Adrenal gland (tissue), 9 donors: ENCODE measurements at regions not wholly inside any gene's neighbourhood (a gene's known extent, or its start where the extent isn't known, plus 50 kb on each side); places are given as distances from the start of the nearest gene placed in this dataset.

Source experiments
- DNase-seq, 7 donors: peaks; one replicate each; pipeline ENCODE4 v3.0.0-alpha.2; 2019 to 2020
- H3K27ac ChIP-seq, 5 donors: fragments of 200-600 bp; sonication (generic) in 4 of 5; 1 replicate in 3 of 5; 2 replicates in 2 of 5; pipeline versions ENCODE4 v1.5.1 to v1.8.0; 2016 to 2020; ENCODE audit warnings: mild to moderate bottlenecking in 1 of 5
- H3K27me3 ChIP-seq: fragments of 200-600 bp; 2 replicates; pipeline ENCODE4 v1.8.0; 2021
- H3K36me3 ChIP-seq, 2 donors: fragments of 200-600 bp; replicated peaks in 1 of 2; 1 replicate in 1 of 2; 2 replicates in 1 of 2; pipeline versions ENCODE4 v1.5.1 to v1.8.0; 2018 to 2022
- H3K4me1 ChIP-seq, 2 donors: fragments of 200-600 bp; replicated peaks in 1 of 2; 1 replicate in 1 of 2; 2 replicates in 1 of 2; pipeline versions ENCODE4 v1.5.1 to v1.8.0; 2018 to 2021
- H3K4me3 ChIP-seq, 4 donors: fragments of 200-600 bp; sonication (generic) in 3 of 4; one replicate each; pipeline ENCODE4 v1.5.1; 2016 to 2018
- H3K9me3 ChIP-seq, 3 donors: fragments of 200-600 bp; sonication (generic) in 1 of 3; replicated peaks in 1 of 3; 1 replicate in 2 of 3; 2 replicates in 1 of 3; pipeline versions ENCODE4 v1.5.1 to v1.8.0; 2016 to 2021
- CTCF ChIP-seq, 6 experiments: fragments of 450-650 bp in 4 of 6; fragments of 200-600 bp in 2 of 6; sonication (generic) in 1 of 6; IDR thresholded peaks; 1 replicate in 5 of 6; 2 replicates in 1 of 6; pipeline versions ENCODE4 v1.5.1 to v1.8.0; 2016 to 2021; ENCODE audit warnings: antibody characterized with exemption in 6 of 6, mild to moderate bottlenecking in 2 of 6, moderate library complexity in 1 of 6
- POLR2A ChIP-seq, 2 donors: fragments of 450-650 bp; IDR thresholded peaks; one replicate each; pipeline ENCODE4 v1.6.1; 2017; ENCODE audit warnings: antibody characterized with exemption in 2 of 2, mild to moderate bottlenecking in 2 of 2, moderate library complexity in 1 of 2
- WGBS, 4 donors: extraction: QIAGEN DNeasy Blood & Tissue Kit in 2 of 4; methylation state at CpG; one replicate each; pipeline versions ENCODE4 v1.1.5 to v1.1.7; 2013 to 2017; 5-methylcytosine and 5-hydroxymethylcytosine counted together
- intact Hi-C, 2 donors: fragments of 100-400 bp; cut with DNase I; formaldehyde crosslinking; loops; one replicate each; pipeline versions ENCODE4 v1.14.1 to v1.15.0; 2022 to 2023
- donor health status: healthy with polysubstance abuse.
- donor health status: Bipolar disorder and iron deficiency.
- donor health status: DM: yes; HTN: yes; CAD: no.
- donor health status: DM: no; HTN: no; CAD: no.
- donor health status: DM: no; HTN: no; CAD: no.

- no peaks in the 10 kb centered on the region for H3K36me3 ChIP-seq
- no peak overlapping the region for H3K4me3 ChIP-seq
- TF ChIP-seq POLR2A (IDR thresholded peaks at IDR 0.05) = no peak
- TF ChIP-seq CTCF (IDR thresholded peaks at IDR 0.05) = no peak
- DNase-seq = no peak
- H3K27me3 ChIP-seq = no peaks in the 10 kb centered on the region
- H3K9me3 ChIP-seq = no peaks in the 10 kb centered on the region
- intact Hi-C loops = no loop called here
- no peak overlapping the region for H3K27ac ChIP-seq
- 76 to 90% (median 89%) methylated on average over 5 of the region's 5 CpGs for WGBS, 4 donors
- no peaks in the 10 kb centered on the region for H3K4me1 ChIP-seq
Observed at GRCh38 chr5:152511120-152511519, 106.0 kb upstream of the NMUR2 start.

- H3K9me3 ChIP-seq = no peaks in the 10 kb centered on the region
- H3K27me3 ChIP-seq = no peaks in the 10 kb centered on the region
- TF ChIP-seq CTCF (IDR thresholded peaks at IDR 0.05) (no peak), POLR2A (IDR thresholded peaks at IDR 0.05) (no peak)
- H3K27ac ChIP-seq = no peak overlapping the region
- DNase-seq = no peak
- H3K36me3 ChIP-seq = no peaks in the 10 kb centered on the region
- 69 to 83% (median 79%) methylated on average over 7 of the region's 7 CpGs for WGBS, 4 donors
- H3K4me3 ChIP-seq = no peak overlapping the region
- intact Hi-C loops = no loop called here
- no peaks in the 10 kb centered on the region for H3K4me1 ChIP-seq
Observed at GRCh38 chr5:152511531-152512132, 106.6 kb upstream of the NMUR2 start.

GRCh38 chr5:152514827-152515397, 109.8 kb upstream of the NMUR2 start:
- Histone ChIP-seq H3K4me1 (no peaks in the 10 kb centered on the region), H3K9me3 (no peaks in the 10 kb centered on the region), H3K4me3 (no peak overlapping the region), H3K36me3 (no peaks in the 10 kb centered on the region), H3K27me3 (no peaks in the 10 kb centered on the region), H3K27ac (no peak overlapping the region)
- DNase-seq = no peak
- intact Hi-C loops = no loop called here
- TF ChIP-seq POLR2A (IDR thresholded peaks at IDR 0.05) (no peak), CTCF (IDR thresholded peaks at IDR 0.05) (peak in 4 of 6 experiments; percentile 21 to 52 (median 31))
- 28 to 44% (median 37%) methylated on average over 2 of the region's 2 CpGs for WGBS, 4 donors

- Histone ChIP-seq H3K27me3 (no peaks in the 10 kb centered on the region), H3K27ac (no peak overlapping the region), H3K36me3 (no peaks in the 10 kb centered on the region), H3K4me1 (no peaks in the 10 kb centered on the region), H3K9me3 (peaks cover 0 to 4% (median 0%) of the 10 kb centered on the region in 3 donors), H3K4me3 (no peak overlapping the region)
- no peak for DNase-seq
- TF ChIP-seq CTCF (IDR thresholded peaks at IDR 0.05) = no peak
- no peak for TF ChIP-seq POLR2A (IDR thresholded peaks at IDR 0.05)
- 79 to 95% (median 82%) methylated on average over 1 of the region's 1 CpG for WGBS, 4 donors
- intact Hi-C loops = no loop called here
Observed at GRCh38 chr5:152523964-152524363, 118.9 kb upstream of the NMUR2 start.
